ENCODE measurements at regions not wholly inside any gene's neighbourhood (a gene's known extent, or its start where the extent isn't known, plus 50 kb on each side); places are given as distances from the start of the nearest gene placed in this dataset.

- no peaks in the 10 kb centered on the region for H3K9me3 ChIP-seq (replicated peaks; ENCODE audit: control insufficient read depth, low read depth, low read length)
- no peaks in the 10 kb centered on the region for H3K4me1 ChIP-seq (ENCODE audit: control insufficient read depth, insufficient read depth, low read length)
- no peaks in the 10 kb centered on the region for H3K27me3 ChIP-seq (ENCODE audit: control insufficient read depth, insufficient read depth, low read length)
- WGBS (ENCODE audit: insufficient coverage) = no CpG with 5 or more reads among the region's 1 CpG
- H3K36me3 ChIP-seq (ENCODE audit: control insufficient read depth, insufficient read depth, low read length) = no peaks in the 10 kb centered on the region
- peak; percentile 77 for DNase-seq
- H3K27ac ChIP-seq (ENCODE audit: low read length) = no peak overlapping the region
- no peak overlapping the region for H3K4me3 ChIP-seq (ENCODE audit: low read length)
Measured at GRCh38 chr10:20959242-20959641, 62.1 kb upstream of the NEBL start.

- 64% methylated on average over 2 of the region's 3 CpGs for WGBS (ENCODE audit: insufficient coverage)
Measured at GRCh38 chr10:20958764-20959163, 61.7 kb upstream of the NEBL start.

GRCh38 chr10:20958225-20958624, 61.1 kb upstream of the NEBL start:
- DNase-seq = no peak
- Histone ChIP-seq H3K4me3 (ENCODE audit: low read length) (no peak overlapping the region), H3K27ac (ENCODE audit: low read length) (no peak overlapping the region), H3K36me3 (ENCODE audit: control insufficient read depth, insufficient read depth, low read length) (no peaks in the 10 kb centered on the region), H3K9me3 (replicated peaks; ENCODE audit: control insufficient read depth, low read depth, low read length) (no peaks in the 10 kb centered on the region), H3K27me3 (ENCODE audit: control insufficient read depth, insufficient read depth, low read length) (no peaks in the 10 kb centered on the region), H3K4me1 (ENCODE audit: control insufficient read depth, insufficient read depth, low read length) (no peaks in the 10 kb centered on the region)
- 81% methylated on average over 2 of the region's 4 CpGs for whole genome bisulfite sequencing (ENCODE audit: insufficient coverage)

More at GRCh38 chr10:20958764-20959163, 61.7 kb upstream of the NEBL start:
- Histone ChIP-seq H3K9me3 (replicated peaks; ENCODE audit: control insufficient read depth, low read depth, low read length) (no peaks in the 10 kb centered on the region), H3K36me3 (ENCODE audit: control insufficient read depth, insufficient read depth, low read length) (no peaks in the 10 kb centered on the region), H3K4me1 (ENCODE audit: control insufficient read depth, insufficient read depth, low read length) (no peaks in the 10 kb centered on the region), H3K27me3 (ENCODE audit: control insufficient read depth, insufficient read depth, low read length) (no peaks in the 10 kb centered on the region), H3K4me3 (ENCODE audit: low read length) (no peak overlapping the region), H3K27ac (ENCODE audit: low read length) (no peak overlapping the region)
- DNase-seq = no peak

GRCh38 chr10:20957744-20958143, 60.6 kb upstream of the NEBL start:
- Histone ChIP-seq H3K4me3 (ENCODE audit: low read length) (no peak overlapping the region), H3K36me3 (ENCODE audit: control insufficient read depth, insufficient read depth, low read length) (no peaks in the 10 kb centered on the region), H3K27me3 (ENCODE audit: control insufficient read depth, insufficient read depth, low read length) (no peaks in the 10 kb centered on the region), H3K4me1 (ENCODE audit: control insufficient read depth, insufficient read depth, low read length) (no peaks in the 10 kb centered on the region), H3K9me3 (replicated peaks; ENCODE audit: control insufficient read depth, low read depth, low read length) (no peaks in the 10 kb centered on the region), H3K27ac (ENCODE audit: low read length) (no peak overlapping the region)
- 60% methylated on average over 1 of the region's 2 CpGs for WGBS (ENCODE audit: insufficient coverage)
- DNase-seq = no peak

- H3K36me3 ChIP-seq (ENCODE audit: control insufficient read depth, insufficient read depth, low read length) = no peaks in the 10 kb centered on the region
- 74% methylated on average over 2 of the region's 3 CpGs for WGBS (ENCODE audit: insufficient coverage)
- no peaks in the 10 kb centered on the region for H3K27me3 ChIP-seq (ENCODE audit: control insufficient read depth, insufficient read depth, low read length)
- H3K4me3 ChIP-seq (ENCODE audit: low read length) = no peak overlapping the region
- no peak for DNase-seq
- no peaks in the 10 kb centered on the region for H3K9me3 ChIP-seq (replicated peaks; ENCODE audit: control insufficient read depth, low read depth, low read length)
- H3K4me1 ChIP-seq (ENCODE audit: control insufficient read depth, insufficient read depth, low read length) = no peaks in the 10 kb centered on the region
- H3K27ac ChIP-seq (ENCODE audit: low read length) = no peak overlapping the region
Measured at GRCh38 chr10:20956843-20957242, 59.7 kb upstream of the NEBL start.

- H3K4me3 ChIP-seq (ENCODE audit: low read length) = no peak overlapping the region
- H3K27ac ChIP-seq (ENCODE audit: low read length) = no peak overlapping the region
- DNase-seq = no peak
- 44% methylated on average over 1 of the region's 1 CpG for WGBS (ENCODE audit: insufficient coverage)
- H3K9me3 ChIP-seq (replicated peaks; ENCODE audit: control insufficient read depth, low read depth, low read length) = no peaks in the 10 kb centered on the region
- H3K27me3 ChIP-seq (ENCODE audit: control insufficient read depth, insufficient read depth, low read length) = no peaks in the 10 kb centered on the region
- no peaks in the 10 kb centered on the region for H3K36me3 ChIP-seq (ENCODE audit: control insufficient read depth, insufficient read depth, low read length)
- no peaks in the 10 kb centered on the region for H3K4me1 ChIP-seq (ENCODE audit: control insufficient read depth, insufficient read depth, low read length)
Measured at GRCh38 chr10:20955355-20955893, 58.3 kb upstream of the NEBL start.

GRCh38 chr10:20954519-20954918, 57.4 kb upstream of the NEBL start:
- H3K4me1 ChIP-seq (ENCODE audit: control insufficient read depth, insufficient read depth, low read length) = no peaks in the 10 kb centered on the region
- no peak overlapping the region for H3K4me3 ChIP-seq (ENCODE audit: low read length)
- H3K27me3 ChIP-seq (ENCODE audit: control insufficient read depth, insufficient read depth, low read length) = no peaks in the 10 kb centered on the region
- DNase-seq = no peak
- H3K9me3 ChIP-seq (replicated peaks; ENCODE audit: control insufficient read depth, low read depth, low read length) = no peaks in the 10 kb centered on the region
- whole genome bisulfite sequencing (ENCODE audit: insufficient coverage) = 67% methylated on average over 1 of the region's 5 CpGs
- no peak overlapping the region for H3K27ac ChIP-seq (ENCODE audit: low read length)
- H3K36me3 ChIP-seq (ENCODE audit: control insufficient read depth, insufficient read depth, low read length) = no peaks in the 10 kb centered on the region

GRCh38 chr10:20953120-20953519, 56.0 kb upstream of the NEBL start:
- WGBS (ENCODE audit: insufficient coverage) = no CpG with 5 or more reads among the region's 3 CpGs
- Histone ChIP-seq H3K9me3 (replicated peaks; ENCODE audit: control insufficient read depth, low read depth, low read length) (no peaks in the 10 kb centered on the region), H3K27me3 (ENCODE audit: control insufficient read depth, insufficient read depth, low read length) (no peaks in the 10 kb centered on the region), H3K36me3 (ENCODE audit: control insufficient read depth, insufficient read depth, low read length) (no peaks in the 10 kb centered on the region), H3K4me3 (ENCODE audit: low read length) (no peak overlapping the region), H3K4me1 (ENCODE audit: control insufficient read depth, insufficient read depth, low read length) (no peaks in the 10 kb centered on the region), H3K27ac (ENCODE audit: low read length) (no peak overlapping the region)
- DNase-seq = no peak

GRCh38 chr10:20949967-20950366, 52.9 kb upstream of the NEBL start:
- DNase-seq = no peak
- no peak overlapping the region for H3K4me3 ChIP-seq (ENCODE audit: low read length)
- no peaks in the 10 kb centered on the region for H3K36me3 ChIP-seq (ENCODE audit: control insufficient read depth, insufficient read depth, low read length)
- H3K27ac ChIP-seq (ENCODE audit: low read length) = no peak overlapping the region
- H3K9me3 ChIP-seq (replicated peaks; ENCODE audit: control insufficient read depth, low read depth, low read length) = no peaks in the 10 kb centered on the region
- WGBS (ENCODE audit: insufficient coverage) = 83% methylated on average over 1 of the region's 6 CpGs
- no peaks in the 10 kb centered on the region for H3K27me3 ChIP-seq (ENCODE audit: control insufficient read depth, insufficient read depth, low read length)
- no peaks in the 10 kb centered on the region for H3K4me1 ChIP-seq (ENCODE audit: control insufficient read depth, insufficient read depth, low read length)

- H3K9me3 ChIP-seq (replicated peaks; ENCODE audit: control insufficient read depth, low read depth, low read length) = no peaks in the 10 kb centered on the region
- H3K36me3 ChIP-seq (ENCODE audit: control insufficient read depth, insufficient read depth, low read length) = no peaks in the 10 kb centered on the region
- no peak overlapping the region for H3K4me3 ChIP-seq (ENCODE audit: low read length)
- no peaks in the 10 kb centered on the region for H3K4me1 ChIP-seq (ENCODE audit: control insufficient read depth, insufficient read depth, low read length)
- no peak overlapping the region for H3K27ac ChIP-seq (ENCODE audit: low read length)
- DNase-seq = peak; percentile 54
- no peaks in the 10 kb centered on the region for H3K27me3 ChIP-seq (ENCODE audit: control insufficient read depth, insufficient read depth, low read length)
- 32% methylated on average over 3 of the region's 7 CpGs for WGBS (ENCODE audit: insufficient coverage)
Measured at GRCh38 chr10:20948686-20949327, 51.7 kb upstream of the NEBL start.
